Fibroblast of villous mesenchyme (primary cell): ENCODE measurements at regions not wholly inside any gene's neighbourhood (a gene's known extent, or its start where the extent isn't known, plus 50 kb on each side); places are given as distances from the start of the nearest gene placed in this dataset.

Source experiments
- DNase-seq: peaks from one replicate; pipeline ENCODE4 v3.0.0-alpha.2; 2010; ENCODE audit warnings: low read depth
- H3K4me3 ChIP-seq: 2 replicates; pipeline ENCODE4 v1.5.1; 2011; ENCODE audit warnings: low read depth, mild to moderate bottlenecking, low read length
- CTCF ChIP-seq: IDR thresholded peaks from 2 replicates; pipeline ENCODE4 v1.5.1; 2012; ENCODE audit warnings: low read depth, mild to moderate bottlenecking, low read length; ENCODE audit not compliant: insufficient read depth

GRCh38 chr14:76272774-76273173 lies 103.2 kb upstream of the ESRRB start:
- no peak overlapping the region for H3K4me3 ChIP-seq
- no peak for TF ChIP-seq CTCF
- DNase-seq: no peak

GRCh38 chr14:76273346-76273745 lies 102.6 kb upstream of the ESRRB start:
- H3K4me3 ChIP-seq: no peak overlapping the region
- DNase-seq: no peak
- no peak for TF ChIP-seq CTCF

- no peak for TF ChIP-seq CTCF
- H3K4me3 ChIP-seq: no peak overlapping the region
- DNase-seq: no peak
Measured at GRCh38 chr14:76274324-76274723, 101.6 kb upstream of the ESRRB start.

- DNase-seq: no peak
- no peak overlapping the region for H3K4me3 ChIP-seq
- TF ChIP-seq CTCF: no peak
Measured at GRCh38 chr14:76277586-76278130, 98.3 kb upstream of the ESRRB start.

- DNase-seq: no peak
- TF ChIP-seq CTCF: no peak
- no peak overlapping the region for H3K4me3 ChIP-seq
Measured at GRCh38 chr14:76280221-76280620, 95.7 kb upstream of the ESRRB start.

GRCh38 chr14:76282581-76282980 lies 93.4 kb upstream of the ESRRB start:
- TF ChIP-seq CTCF: no peak
- no peak overlapping the region for H3K4me3 ChIP-seq
- DNase-seq: no peak

GRCh38 chr14:76287063-76287462 lies 88.9 kb upstream of the ESRRB start:
- no peak for TF ChIP-seq CTCF
- DNase-seq: no peak
- H3K4me3 ChIP-seq: no peak overlapping the region
